GM21360 (cell line): ENCODE measurements at regions not wholly inside any gene's neighbourhood (a gene's known extent, or its start where the extent isn't known, plus 50 kb on each side); places are given as distances from the start of the nearest gene placed in this dataset.

Source experiments
- ATAC-seq: cut with Tn5 transposase; IDR thresholded peaks from one replicate; pipeline ENCODE4 v1.9.1; 2021; ENCODE audit warnings: mild to moderate bottlenecking, moderate library complexity; ENCODE audit not compliant: unreplicated experiment

- no peak for ATAC-seq
Measured at GRCh38 chr4:108529102-108529501, 91.3 kb upstream of the RPL34 start.

- ATAC-seq, result no peak
Measured at GRCh38 chr4:108527723-108528122, 92.7 kb upstream of the RPL34 start.

- no peak for ATAC-seq
Measured at GRCh38 chr4:108520807-108521206, 99.6 kb upstream of the RPL34 start.

GRCh38 chr4:108519911-108520601, 100.3 kb upstream of the RPL34 start:
- ATAC-seq, result no peak

- ATAC-seq, result no peak
Measured at GRCh38 chr4:108519208-108519833, 101.1 kb upstream of the RPL34 start.

DNA sequence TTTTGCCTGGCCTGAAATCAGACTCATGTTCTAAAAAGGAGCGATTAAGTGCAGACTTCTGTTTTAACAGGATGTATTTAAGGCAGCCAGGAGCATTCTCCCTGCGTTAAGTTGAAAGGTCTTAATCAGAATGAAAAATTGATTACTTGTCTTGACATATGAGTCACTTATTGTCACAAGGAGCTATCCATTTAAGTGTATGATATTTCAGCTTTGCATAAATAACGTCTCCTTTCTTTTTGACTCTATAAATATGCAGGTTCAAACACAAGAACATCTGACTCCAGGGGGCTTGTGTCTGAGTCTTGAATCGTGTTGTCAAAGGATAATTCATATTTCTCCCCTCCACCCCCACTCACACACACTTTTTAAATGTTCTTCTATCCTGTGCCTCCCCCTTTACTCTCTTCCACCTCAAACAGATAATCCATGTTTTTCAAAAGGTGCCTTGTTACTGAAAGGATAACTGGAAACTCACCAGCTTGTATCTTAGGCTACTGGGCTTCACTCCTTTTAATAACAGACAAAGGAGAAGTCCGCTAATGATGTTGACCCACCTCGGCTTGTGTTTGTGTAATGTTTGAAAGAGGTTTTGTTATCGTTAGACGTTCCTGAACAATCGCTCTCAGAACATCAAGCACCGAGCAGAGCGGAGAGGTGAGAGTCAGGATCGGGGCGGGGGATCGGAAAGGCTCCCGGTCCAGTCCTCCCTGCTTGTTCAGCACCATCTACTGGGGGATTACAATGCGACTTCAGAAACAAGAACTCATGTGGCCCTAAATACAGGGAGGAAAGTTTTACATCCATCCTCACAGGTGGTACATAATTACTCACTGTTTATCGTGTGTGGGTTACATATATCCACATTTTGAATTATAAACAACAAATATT, 107.5 kb upstream of the RPL34 start:
- ATAC-seq, result no peak

GRCh38 chr4:108511618-108512017, 108.8 kb upstream of the RPL34 start:
- no peak for ATAC-seq

DNA sequence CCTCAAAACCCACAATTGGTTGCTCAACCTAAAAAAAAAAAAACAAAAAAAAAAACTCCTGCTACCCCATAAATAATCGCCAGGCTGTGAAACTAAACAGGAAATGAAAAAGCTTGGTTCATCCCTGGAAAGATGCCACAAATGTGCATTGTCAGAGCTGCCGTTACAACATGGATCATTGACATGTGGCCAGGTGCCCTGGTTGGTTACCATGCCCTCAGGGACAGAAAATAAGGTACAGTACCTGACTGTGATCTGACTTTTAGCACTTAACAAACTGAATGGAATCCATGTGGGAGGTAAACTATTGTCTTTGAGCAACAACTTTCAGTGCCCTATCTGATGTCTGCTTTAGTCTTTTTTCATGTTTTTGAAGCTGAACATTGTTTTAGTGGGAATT, 118.0 kb upstream of the RPL34 start:
- ATAC-seq, result no peak

- ATAC-seq, result no peak
Measured at GRCh38 chr4:108498925-108499324, 121.5 kb upstream of the RPL34 start.

DNA sequence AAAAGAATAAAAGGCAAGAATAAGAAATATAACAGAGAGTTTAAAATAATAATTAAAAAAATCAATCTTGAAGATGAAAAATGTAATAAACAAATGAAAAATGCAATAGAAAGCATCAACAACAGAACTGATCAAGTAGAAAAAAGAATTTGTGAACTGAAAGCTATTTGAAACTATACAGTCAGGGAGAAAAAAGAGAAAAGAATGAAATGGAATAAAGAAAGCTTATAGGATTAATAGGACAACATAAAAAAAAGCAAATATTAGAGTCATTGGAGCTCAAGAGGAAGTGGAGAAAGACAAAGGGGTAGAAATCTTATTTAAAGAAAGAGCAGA, 126.8 kb upstream of the RPL34 start:
- ATAC-seq, result no peak

- ATAC-seq, result peak; percentile 49
Measured at GRCh38 chr4:108492816-108493595, 127.4 kb upstream of the RPL34 start.

- no peak for ATAC-seq
Measured at GRCh38 chr4:108488865-108489264, 131.5 kb upstream of the RPL34 start.

DNA sequence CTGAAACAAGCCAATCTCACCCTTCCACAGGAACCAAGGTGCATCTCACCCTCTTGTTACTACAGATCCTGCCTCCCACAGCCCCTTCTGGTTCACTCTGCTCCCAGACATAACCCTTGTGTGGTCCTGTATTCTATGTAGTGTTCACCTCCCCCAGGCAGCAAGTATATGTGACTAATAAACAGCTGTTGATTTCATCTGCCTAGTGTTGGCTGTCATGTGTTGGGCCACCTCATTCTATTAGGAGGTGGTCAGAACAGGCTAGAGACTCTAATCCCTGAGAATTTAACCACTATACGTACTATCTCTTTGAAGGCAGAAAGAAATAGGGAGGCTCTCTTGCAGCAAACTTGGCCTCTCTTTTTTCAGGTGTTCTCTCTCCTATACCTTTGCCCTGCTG, 134.3 kb upstream of the RPL34 start:
- no peak for ATAC-seq

DNA sequence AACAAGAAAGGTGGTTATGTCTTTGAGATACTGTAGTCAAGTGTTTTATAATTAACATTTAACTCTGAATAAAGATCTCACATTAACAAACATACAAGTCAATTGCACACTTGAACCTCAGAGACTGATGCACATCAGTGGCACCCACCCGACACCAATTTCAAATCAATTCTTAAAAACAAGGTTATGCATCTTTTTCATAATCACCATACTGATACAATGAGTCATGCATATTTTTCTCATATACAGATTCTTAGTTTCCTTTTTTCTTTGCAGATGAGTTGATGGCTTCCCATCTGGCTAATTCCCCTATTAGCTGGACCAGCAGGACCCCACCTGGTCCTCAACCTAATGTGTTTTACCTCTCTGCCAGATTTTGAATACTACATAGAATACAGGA, 136.2 kb upstream of the RPL34 start:
- no peak for ATAC-seq

DNA sequence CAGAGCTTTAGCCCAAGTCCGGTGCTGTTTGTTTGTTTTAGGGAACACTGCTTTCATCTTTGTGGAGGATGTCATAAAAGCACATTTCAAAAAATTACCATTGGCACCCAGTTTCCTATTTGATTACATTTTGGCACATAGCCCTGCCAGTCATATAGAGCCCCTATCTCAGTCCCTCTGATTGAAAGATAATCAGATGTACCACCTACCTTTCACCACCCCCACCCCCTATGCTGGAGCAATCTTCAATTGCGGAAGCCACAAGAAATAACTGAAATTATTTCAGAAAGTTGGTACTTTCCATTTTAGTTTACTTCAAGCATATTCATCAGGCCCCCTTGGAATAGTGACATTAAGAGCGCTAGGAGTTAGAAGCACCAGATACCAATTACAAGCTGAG, 136.7 kb upstream of the RPL34 start:
- ATAC-seq, result no peak

DNA sequence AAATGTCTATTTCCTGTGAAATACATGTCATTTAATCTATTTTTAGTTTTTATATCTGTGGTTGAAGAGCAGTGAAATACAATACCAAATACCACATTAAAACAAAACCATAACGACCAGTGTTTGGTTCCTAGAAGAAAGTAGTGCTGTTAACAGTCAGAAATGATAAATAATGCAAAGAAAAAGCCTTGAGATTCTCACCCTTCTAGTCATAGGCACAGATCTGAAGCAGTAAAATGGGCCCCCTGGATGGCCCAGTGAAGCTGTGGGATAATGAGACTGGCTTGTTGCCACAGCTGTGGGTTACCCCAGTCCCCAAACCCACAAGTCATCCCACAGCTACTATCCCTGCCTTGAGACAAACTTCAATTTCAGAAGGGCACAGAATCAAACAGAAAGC, 137.3 kb upstream of the RPL34 start:
- no peak for ATAC-seq

- ATAC-seq, result no peak
Measured at GRCh38 chr4:108480881-108481280, 139.5 kb upstream of the RPL34 start.

DNA sequence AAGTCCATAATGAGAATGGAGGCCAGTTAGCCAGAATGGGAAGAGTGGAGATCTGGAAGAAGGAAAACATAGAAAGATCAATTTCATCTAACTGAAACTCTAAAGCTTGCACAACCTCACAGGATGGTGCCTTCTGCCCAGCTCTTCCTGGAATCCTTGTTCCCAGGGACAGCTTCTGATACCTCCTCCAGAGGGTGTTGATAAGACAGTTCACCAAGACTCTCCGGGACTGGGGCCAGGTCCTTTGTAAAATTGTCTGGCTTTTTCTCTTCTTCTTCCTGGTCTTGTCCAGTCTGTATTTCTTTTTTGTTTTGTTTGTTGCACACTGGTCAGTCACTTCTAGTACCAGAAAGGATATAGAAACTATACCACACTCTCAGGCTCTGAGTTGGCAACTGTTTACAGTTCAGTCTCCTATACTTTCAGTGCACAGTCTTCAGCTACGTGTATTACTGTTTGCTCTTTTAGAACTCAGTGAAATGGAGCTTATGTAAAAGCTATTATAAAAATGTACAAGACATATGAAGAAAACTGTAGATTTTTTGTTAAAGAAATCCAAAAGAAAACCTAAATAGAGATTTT, 142.8 kb upstream of the RPL34 start:
- ATAC-seq, result no peak

GRCh38 chr4:108473163-108473720, 147.1 kb upstream of the RPL34 start:
- ATAC-seq, result no peak
